DMS53 (cell line): ENCODE measurements at regions not wholly inside any gene's neighbourhood (a gene's known extent, or its start where the extent isn't known, plus 50 kb on each side); places are given as distances from the start of the nearest gene placed in this dataset.
A peak's percentile ranks its signal among the peaks of the same experiment; 100 is the strongest.

Source experiments
- DNase-seq: peaks from one replicate; lab custom pipeline; 2025; lab: John Stamatoyannopoulos, UW

DNA sequence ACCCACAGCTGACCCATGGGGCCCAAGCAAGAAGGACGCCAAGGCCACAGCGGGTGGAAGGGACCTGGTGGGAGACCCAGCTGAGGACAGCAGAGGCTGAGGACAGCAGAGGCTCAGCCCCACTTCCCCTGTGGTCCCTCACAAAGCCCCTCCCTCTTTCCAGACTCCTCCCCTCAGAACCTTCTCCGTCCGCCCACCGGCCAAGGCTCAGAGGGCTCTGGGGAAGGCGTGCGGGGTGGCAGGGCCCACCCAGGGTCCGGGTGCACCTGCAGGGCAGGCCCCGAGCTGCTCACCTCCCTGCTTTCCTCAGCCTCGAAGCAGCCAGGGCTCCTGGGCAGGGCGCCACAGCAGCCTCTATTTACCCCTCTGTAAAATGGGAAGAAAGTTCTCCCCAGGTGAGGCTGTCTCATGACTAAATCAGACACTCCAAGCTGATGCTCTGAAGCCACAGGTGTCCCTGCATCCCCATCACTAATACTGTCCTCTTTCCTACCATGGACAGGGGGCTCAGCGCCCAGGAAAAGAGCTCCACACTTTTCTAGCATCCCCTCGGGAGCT is 137.9 kb upstream of the PPP1R26 start:
- DNase-seq, result no peak

- DNase-seq, result no peak
Observed at GRCh38 chr9:135342206-135343130, 137.1 kb upstream of the PPP1R26 start.

- no peak for DNase-seq
Observed at GRCh38 chr9:135343136-135343535, 136.4 kb upstream of the PPP1R26 start.

DNA sequence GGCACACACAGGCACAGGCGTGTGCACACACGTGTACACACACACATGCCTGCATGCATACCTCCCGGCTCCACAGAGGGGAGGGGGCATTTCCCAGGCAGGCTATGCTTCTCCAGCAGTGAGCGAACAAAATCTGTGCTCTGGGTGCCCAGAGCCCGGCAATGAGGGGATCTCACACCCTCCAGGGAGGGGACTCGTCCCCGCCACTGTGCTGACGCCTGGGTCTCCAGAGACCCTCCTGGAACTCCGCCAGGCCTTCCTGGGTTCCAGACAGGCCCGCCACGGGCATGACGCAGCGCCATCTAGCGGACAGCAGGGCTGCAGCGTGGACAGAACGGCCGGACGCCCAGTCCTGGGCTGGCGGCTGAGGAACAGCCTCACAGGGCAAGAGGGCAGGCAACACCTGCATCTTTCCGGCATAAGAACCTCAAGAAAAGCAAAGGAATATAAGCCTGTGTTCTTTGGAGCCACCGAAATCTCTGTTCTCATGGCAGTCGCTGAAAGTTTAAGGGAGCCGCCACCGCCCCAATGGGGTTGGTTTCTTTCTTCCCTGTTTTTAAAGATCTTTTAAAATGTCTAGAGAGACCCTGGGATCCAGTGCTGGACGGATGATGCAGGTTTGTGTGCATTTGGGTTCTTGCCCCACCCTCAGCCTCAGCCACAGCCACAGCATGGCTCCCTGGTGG is 135.6 kb upstream of the PPP1R26 start:
- DNase-seq, result peak; percentile 39

- no peak for DNase-seq
Observed at GRCh38 chr9:135344523-135344901, 135.1 kb upstream of the PPP1R26 start.

DNA sequence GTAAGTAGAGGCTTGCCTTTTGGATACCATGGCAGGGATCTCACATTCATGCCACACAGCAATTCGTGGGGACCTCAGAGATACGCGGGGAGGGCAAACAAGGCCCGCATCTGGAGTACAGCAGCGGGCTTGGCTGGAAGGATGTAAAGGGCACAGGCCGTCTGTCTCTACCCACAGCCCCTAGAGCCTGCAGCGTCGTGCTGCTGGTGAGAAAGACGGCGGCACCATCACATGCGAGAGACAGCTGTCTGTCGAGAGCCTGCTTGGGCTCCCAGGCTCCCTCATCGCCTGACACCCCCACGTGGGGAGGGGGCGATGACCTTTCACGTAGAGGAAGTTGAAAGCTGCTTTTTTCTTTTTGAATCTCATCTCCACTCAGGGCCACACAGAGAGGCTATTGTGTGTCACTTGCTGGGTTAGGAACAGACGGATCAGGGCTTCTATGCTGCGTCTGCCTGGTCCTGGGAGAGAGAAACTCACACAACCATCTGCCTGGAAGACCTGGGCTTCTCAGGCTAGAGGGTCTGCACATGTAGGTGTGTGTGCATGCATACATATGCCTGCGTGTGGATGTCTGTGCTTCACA is 134.6 kb upstream of the PPP1R26 start:
- no peak for DNase-seq

- no peak for DNase-seq
Observed at GRCh38 chr9:135345775-135346433, 133.7 kb upstream of the PPP1R26 start.

GRCh38 chr9:135346438-135347050 is 133.0 kb upstream of the PPP1R26 start:
- no peak for DNase-seq

DNA sequence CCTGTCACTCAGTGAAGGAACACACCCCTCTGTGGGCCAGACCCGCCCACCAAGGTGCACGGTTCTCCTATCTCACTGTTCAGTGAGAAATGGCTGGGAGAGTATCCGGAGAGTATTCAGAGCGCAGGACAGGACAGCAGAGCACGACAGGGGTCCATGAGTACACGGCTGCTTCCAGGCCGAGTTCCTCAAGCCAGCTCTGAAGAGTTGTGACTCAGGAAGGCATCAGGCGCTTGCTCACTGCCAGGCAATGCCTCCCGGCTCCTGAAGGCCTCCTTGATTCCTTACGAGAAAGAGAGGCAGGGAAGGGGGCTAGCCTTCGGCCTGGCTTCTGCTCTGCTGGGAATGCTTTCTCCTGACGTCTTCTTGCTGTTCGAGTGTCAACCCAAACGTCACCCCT is 132.1 kb upstream of the PPP1R26 start:
- no peak for DNase-seq

GRCh38 chr9:135348076-135348787 is 131.3 kb upstream of the PPP1R26 start:
- DNase-seq, result no peak

- no peak for DNase-seq
Observed at GRCh38 chr9:135348788-135349150, 130.8 kb upstream of the PPP1R26 start.

DNA sequence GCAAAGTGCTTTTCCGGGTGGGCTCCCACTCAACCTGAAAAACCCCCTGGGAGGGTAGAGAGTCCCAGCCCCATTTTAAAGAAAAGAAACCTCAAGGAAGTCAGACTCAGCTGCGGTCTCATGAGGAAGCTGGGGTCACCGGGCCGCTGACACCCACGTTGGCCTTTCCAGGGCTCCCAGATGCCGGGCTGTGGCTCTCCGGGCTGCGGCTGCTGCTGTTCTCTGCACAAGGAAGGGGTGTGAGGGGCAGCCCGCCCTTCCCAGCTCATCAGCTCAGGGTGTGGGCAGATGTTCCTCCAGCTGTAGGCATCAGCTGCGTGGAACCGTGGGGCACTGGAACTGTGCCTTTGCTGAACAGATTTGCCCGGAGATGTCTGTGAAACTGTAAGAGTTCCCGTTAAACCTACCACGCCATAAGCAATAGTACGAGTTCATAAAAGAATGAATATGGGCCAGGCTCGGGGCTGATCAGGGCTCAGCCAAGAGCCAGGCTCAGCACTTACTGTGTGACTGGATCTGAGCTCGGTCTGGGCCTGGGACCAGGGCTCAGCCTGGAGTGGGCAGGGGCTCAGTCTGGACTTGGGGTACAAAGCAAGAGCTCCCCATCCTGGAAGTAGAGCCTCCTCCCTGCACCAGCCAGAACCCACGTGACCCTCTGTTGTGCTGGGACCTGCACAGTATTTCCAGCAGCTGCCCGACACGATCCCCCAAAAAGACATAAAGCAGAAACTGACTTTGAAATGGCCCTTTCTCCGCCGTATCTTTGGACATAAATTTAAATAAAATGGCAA is 130.2 kb upstream of the PPP1R26 start:
- DNase-seq, result no peak

- no peak for DNase-seq
Observed at GRCh38 chr9:135350003-135350315, 129.6 kb upstream of the PPP1R26 start.

GRCh38 chr9:135353935-135354334 is 125.6 kb upstream of the PPP1R26 start:
- no peak for DNase-seq

GRCh38 chr9:135355521-135356011 is 124.0 kb upstream of the PPP1R26 start:
- no peak for DNase-seq

DNA sequence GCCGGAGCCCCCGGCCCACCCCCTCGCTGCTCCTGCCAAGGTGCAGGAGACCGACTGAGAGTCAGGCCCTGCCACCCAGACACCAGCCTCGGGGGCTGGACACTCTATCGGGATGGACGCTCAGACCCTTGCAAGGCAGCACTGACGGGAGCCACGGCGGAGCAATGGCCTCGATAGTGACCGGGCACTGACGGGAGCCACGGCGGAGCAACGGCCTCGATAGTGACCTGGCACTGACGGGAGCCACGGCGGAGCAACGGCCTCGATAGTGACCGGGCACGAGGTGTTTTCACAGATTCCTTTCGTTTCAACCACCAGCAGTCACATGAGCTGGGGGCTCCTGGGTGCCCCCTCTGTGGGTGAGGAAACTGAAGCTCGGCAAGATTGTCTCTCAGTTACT is 123.6 kb upstream of the PPP1R26 start:
- DNase-seq, result no peak

DNA sequence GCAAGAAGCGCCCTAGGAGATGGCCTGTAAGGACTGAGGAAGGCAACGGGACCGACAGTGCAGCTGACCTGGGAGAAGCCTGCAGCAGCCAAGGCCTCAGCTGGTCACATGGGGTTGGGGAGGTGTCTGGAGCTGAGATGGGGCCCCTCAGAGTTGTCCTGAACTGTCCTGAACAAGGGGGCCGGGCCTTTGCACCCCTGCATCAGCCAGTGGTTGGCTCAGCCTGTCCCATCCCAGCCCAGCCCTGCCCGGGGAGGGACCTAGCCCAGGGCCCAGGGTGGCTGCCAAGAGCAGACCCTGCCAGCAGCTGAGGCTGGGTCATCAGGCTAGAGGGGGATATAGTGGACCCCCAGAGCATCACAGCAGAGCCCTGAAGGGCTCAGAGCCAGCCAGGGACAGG is 122.8 kb upstream of the PPP1R26 start:
- DNase-seq, result no peak

GRCh38 chr9:135357863-135358551 is 121.6 kb upstream of the PPP1R26 start:
- DNase-seq, result no peak

- no peak for DNase-seq
Observed at GRCh38 chr9:135358552-135358940, 121.0 kb upstream of the PPP1R26 start.

- no peak for DNase-seq
Observed at GRCh38 chr9:135359764-135360163, 119.8 kb upstream of the PPP1R26 start.
